Endometrial microvascular endothelial cells (primary cell): ENCODE measurements at regions not wholly inside any gene's neighbourhood (a gene's known extent, or its start where the extent isn't known, plus 50 kb on each side); places are given as distances from the start of the nearest gene placed in this dataset.

Experiments
- in situ Hi-C: cut with HindIII; loops from 2 replicates; pipeline ENCODE4 v1.10.0; 2017; ENCODE audit warnings: low sequenced_read_pairs, low pct_unique_long_range_greater_than_20kb; ENCODE audit errors: inconsistent ontology term

DNA sequence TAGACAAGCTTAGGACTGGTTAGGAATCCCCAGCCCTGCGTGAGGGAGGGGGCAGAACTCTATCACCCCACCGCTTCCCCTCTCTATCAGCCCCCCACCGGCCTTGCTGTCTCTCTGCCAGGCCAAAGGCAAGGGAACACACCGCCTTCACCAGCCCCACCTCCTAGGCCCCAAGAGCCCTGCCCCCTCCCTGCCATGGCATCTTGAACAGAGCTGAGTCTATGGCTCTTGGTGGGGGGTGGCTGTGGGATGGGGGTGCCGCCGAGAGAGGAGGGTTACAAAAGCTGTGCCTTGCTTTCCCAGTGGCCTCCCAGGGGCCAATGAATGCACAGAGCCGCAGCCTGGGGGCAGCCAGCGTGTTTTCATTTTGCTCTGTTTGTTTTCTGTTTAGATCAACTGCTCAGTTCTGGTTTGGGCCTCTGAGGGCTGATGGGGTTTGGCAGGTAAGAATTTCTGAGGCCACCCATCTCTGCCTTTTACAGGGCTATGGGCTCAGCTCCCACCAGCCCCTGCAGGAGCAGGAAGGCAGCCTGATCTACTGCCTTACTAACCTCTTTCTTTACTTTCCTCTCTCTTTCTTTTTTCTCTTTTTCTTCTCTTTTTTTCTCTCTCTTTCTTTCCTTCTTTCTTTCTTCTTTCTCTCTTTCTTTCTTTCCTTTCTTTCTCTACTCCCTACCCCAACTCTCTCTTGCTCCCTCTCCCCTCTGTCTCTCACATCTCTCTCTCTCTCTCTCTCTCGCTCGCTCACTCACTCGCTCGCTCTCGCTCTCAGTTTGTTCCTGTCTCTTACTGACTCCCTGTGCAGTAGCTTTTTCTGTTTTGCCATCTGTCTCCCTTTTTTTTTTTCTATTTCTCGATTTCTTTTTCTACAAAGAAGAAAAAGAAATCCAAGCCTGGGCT, 128.3 kb downstream of the PJA1 start:
- in situ Hi-C loops: loop anchor here (25.0 kb wide), 1 partner anchor 150 kb away; no protein-coding TSS in a partner anchor

- in situ Hi-C loops: loop anchor here (25.0 kb wide), 1 partner anchor 147 kb away; no protein-coding TSS in a partner anchor
Measured at GRCh38 chrX:69034451-69034850, 130.8 kb downstream of the PJA1 start.

GRCh38 chrX:69033936-69034335, 131.3 kb downstream of the PJA1 start:
- in situ Hi-C loops: loop anchor here (25.0 kb wide), 1 partner anchor 147 kb away; no protein-coding TSS in a partner anchor

DNA sequence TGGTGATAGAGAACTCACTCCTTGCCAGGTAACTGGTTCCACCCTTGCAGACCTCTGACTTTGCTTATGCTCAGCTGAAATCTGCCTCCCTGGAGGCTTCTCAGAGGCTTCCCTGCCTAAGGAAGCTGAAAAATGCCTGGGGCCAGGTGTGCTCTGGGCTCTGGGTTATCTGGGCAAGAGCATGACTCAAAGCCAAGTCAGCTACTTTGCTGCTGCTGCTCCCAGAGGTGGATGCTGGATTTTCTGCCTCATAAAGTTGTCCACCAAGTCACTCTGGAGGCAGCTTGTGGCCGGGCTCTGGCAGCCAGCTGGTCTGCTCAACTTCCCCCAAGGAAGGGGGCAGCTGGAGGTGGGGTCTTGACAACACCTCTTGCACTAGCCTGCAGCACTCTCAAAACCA, 132.7 kb downstream of the PJA1 start:
- in situ Hi-C loops: loop anchor here (25.0 kb wide), 1 partner anchor 145 kb away; no protein-coding TSS in a partner anchor

DNA sequence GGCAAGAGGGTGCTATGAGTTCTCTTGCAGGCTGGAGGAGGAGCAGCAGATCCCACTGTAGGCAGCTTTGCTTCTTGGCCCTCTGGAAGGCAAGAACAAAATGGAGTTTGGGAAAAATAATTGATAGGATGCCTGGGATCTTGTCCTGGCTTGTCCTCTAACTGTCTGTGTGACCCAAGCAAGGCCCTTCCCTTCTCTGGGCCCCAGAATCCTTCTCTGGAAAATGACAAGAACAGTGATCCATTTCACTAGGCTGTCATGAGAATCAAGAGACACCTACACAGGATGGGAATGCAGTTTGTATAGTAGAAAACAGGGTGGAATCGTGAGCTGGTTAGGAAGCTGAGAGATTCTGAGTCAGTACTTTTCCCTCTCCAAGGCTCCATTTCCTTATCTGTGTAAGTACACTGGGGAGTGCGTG, 133.3 kb downstream of the PJA1 start:
- in situ Hi-C loops: loop anchor here (25.0 kb wide), 1 partner anchor 145 kb away; no protein-coding TSS in a partner anchor

DNA sequence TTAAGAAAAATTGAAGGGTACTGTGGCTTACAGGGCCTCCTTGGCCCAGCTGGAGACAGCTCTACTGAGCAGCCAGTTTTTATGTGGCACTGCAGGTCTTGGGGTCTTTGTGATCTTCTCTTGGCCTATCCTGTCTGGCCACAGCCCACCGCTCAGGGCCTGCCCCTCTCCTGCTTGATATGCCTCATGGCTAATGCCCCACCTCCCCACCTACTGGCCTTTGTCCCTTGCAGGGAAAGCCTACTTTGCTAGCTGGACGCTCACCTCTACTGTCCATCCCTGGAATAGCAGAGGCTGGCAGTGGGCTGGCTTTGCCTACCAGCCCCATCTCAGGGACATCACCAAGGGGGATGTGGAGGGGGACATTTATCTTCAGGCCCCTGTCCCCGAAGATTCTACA, 134.1 kb downstream of the PJA1 start:
- in situ Hi-C loops: loop anchor here (25.0 kb wide), 1 partner anchor 144 kb away; no protein-coding TSS in a partner anchor

DNA sequence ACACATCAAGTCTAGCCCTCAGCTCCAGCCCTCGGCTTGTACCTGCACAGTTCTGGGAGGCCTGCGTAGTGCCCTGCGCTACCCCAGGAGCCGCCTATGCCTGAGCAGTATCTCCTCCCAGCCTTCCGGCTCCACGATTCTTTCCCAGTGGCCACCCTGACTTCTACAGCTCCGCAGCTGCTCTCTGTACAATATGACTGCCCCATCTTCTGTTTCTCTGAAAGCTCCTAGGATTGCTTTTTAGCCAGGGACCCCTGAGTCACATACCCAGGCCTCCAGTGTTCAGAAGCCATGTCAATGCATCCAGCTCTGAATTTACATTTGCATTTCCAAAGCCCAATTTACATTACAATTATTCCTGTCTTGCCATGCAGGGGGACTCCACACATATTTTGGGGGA, 135.5 kb downstream of the PJA1 start:
- in situ Hi-C loops: loop anchor here (25.0 kb wide), 1 partner anchor 142 kb away; no protein-coding TSS in a partner anchor

DNA sequence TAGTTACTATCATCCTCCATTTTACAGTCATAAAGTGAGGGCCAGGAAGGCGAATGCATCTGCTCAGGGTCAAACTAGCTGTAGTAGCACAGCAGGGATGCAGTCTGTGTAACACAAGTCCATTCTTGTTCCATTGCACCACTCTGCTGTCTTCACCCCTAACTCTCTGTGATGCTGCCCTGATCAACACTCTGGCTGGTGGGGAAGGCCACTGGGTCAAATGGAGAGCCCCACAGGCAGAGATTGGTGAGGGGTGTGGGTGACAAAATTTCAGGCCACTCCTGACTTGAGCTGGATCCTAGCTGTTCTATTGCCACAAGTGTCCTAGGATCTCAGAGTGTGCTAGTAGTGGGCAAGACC, 136.5 kb downstream of the PJA1 start:
- in situ Hi-C loops: loop anchor here (25.0 kb wide), 1 partner anchor 141 kb away; no protein-coding TSS in a partner anchor

- in situ Hi-C loops: loop anchor here (25.0 kb wide), 1 partner anchor 141 kb away; no protein-coding TSS in a partner anchor
Measured at GRCh38 chrX:69028006-69028760, 137.1 kb downstream of the PJA1 start.

DNA sequence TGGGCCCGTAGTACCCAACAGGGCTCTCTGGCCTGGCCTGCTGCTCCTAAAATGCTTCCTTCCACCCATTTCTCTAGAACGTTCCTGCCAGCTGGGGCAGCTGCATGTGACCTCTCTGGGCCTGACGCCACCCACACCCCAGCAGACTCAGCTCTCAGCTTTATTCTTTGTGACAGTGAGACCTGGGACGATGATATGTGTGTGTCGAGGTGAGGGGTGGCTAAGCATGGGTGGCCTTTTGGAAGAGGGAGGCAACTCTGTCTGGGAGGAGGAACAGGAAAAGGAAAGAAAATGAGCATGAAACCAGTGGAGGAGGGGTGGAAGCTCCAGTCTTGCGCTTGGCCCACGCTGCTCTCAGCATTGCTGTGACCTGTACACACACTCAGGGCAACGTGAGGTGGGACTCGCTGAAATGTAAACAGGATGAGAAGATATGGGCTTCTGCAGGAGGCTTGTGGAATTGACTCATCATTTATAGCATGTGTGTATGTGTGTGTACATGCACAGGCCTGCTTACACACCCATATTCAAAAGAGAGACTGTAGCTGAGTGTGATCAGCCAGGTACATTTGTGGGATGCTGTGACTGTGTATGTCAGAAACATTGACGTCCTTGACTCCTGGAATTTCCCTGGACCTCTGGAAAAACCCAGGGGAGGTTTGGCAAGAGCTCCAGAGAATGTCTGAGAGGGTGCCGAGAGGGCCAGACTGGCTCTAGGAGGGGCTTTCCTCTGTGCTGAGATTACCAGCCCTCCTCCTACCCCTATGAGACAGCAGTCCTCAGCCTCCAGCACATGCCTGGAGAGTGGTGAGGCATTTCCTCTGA, 137.9 kb downstream of the PJA1 start:
- in situ Hi-C loops: loop anchor here (25.0 kb wide), 1 partner anchor 140 kb away; no protein-coding TSS in a partner anchor

DNA sequence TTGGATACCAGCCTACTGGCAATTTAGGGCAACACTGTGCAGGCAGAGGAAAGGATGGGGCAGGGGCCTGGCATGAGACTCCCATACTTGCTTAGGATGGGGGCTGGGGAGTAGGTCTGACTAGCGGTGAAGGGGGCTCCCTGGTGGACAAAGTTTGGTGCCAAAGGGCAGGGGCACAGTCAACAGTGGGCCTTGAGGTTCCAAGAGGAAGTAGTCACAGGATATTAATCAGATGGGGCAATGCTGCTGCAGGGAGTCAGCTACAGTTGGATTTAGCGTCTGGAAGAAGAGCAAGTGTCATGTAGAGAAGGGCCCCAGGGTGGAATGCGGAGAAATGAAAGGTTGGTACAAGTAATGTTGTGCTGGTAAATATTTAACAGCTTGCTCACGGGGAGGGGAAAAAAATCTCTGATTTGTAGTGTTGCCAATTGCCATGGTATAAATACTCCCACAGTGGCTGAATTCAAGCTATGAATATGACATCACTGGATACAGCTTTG, 139.4 kb downstream of the PJA1 start:
- in situ Hi-C loops: loop anchor here (25.0 kb wide), 1 partner anchor 139 kb away; no protein-coding TSS in a partner anchor

- in situ Hi-C loops: loop anchor here (25.0 kb wide), 1 partner anchor 138 kb away; no protein-coding TSS in a partner anchor
Measured at GRCh38 chrX:69024931-69025330, 140.3 kb downstream of the PJA1 start.

DNA sequence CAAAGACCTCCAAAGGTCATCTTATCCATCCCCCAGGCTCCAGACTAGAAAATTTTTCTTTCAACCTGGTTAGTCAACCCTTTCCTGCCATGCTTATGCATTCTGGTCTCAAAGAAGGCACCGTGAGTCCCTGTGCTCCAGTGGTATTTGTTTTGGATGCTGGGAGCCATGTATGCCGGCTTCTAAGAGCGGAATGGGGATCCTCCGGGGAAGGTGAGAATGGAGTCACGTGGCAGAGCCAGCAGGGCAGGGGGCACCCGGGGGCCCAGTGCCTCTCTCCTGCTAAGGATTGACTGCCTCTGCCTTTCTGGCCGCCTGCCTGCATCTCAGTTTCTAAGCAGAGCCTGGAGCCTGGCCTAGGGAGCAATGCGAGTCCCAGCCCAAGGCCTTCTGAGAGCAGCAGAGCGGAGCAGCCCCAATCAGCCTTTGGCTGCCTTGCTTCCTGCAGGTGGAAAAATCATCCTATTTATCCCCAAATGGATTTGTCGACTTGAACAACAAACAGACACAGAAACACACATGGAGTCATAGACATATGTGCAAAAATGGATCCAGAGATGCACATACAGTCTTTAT, 141.0 kb downstream of the PJA1 start:
- in situ Hi-C loops: no loop called here

- in situ Hi-C loops: no loop called here
Measured at GRCh38 chrX:69022430-69022829, 142.8 kb downstream of the PJA1 start.

DNA sequence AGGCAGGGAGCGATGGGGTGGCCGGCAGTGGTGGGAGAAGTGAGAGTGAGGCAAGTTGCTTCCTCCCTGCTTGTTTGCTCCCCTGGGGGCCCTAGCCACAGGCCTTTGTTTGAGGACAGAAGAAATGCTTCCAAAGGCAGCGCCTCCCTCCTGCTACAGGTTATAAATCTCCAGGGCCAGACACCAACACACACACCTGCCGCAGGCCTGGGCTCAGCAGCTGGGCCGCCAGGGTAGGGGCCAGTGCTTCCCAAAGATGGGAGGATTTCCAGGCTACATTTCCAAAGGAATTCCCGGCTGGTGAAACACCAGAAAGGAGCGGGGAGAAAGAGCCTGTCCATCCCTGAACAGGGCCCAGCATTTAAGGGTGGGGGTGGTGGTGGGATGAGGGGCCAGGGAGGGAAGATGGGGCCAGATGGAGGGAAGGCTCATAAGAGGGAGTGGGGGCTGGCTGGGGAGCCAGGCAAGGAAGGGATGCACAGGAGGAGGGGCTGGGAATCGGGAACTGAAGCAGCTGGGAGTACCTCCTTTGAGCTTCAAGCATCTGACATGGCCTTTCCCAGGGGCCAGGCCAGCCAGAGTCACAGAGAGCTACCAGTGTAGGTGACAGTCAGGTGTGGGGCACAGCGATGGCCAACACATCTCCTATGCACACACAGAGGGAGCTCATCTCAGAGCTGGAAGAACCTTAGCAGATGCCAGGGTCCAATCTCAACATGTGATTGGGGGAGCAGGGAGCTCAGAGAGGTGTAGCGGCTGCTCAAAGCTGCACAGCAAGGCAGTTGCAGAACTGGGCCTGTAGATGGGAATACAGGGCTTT, 143.9 kb downstream of the PJA1 start:
- in situ Hi-C loops: no loop called here

GRCh38 chrX:69020316-69020715, 144.9 kb downstream of the PJA1 start:
- in situ Hi-C loops: no loop called here
